Spleen (tissue), 11 donors: ENCODE measurements at regions not wholly inside any gene's neighbourhood (a gene's known extent, or its start where the extent isn't known, plus 50 kb on each side); places are given as distances from the start of the nearest gene placed in this dataset.

Source experiments
- DNase-seq: peaks from one replicate; pipeline ENCODE4 v3.0.0-alpha.2; 2020
- H3K27ac ChIP-seq, 8 donors: fragments of 200-600 bp; sonication (generic) in 7 of 8; 1 replicate in 4 of 8; 2 replicates in 4 of 8; pipeline versions ENCODE4 v1.5.0 to v1.8.0; 2016 to 2021; ENCODE audit warnings: inconsistent platforms in 4 of 8, mild to moderate bottlenecking in 4 of 8, moderate library complexity in 1 of 8
- H3K27me3 ChIP-seq, 7 donors: fragments of 200-600 bp; sonication (generic) in 6 of 7; replicated peaks in 1 of 7; 1 replicate in 4 of 7; 2 replicates in 3 of 7; pipeline versions ENCODE4 v1.5.0 to v1.8.0; 2016 to 2021; ENCODE audit warnings: inconsistent platforms in 3 of 7, mild to moderate bottlenecking in 1 of 7
- H3K36me3 ChIP-seq, 6 donors: fragments of 200-600 bp; sonication (generic) in 5 of 6; 1 replicate in 4 of 6; 2 replicates in 2 of 6; pipeline versions ENCODE4 v1.5.0 to v1.8.0; 2016 to 2021; ENCODE audit warnings: inconsistent platforms in 2 of 6
- H3K4me1 ChIP-seq, 6 donors: fragments of 200-600 bp; sonication (generic) in 5 of 6; 1 replicate in 3 of 6; 2 replicates in 3 of 6; pipeline versions ENCODE4 v1.5.0 to v1.8.0; 2016 to 2021; ENCODE audit warnings: inconsistent platforms in 3 of 6
- H3K4me3 ChIP-seq, 8 donors: fragments of 200-600 bp; sonication (generic) in 7 of 8; 1 replicate in 4 of 8; 2 replicates in 4 of 8; pipeline versions ENCODE4 v1.5.0 to v1.8.0; 2016 to 2021; ENCODE audit warnings: inconsistent platforms in 4 of 8, mild to moderate bottlenecking in 4 of 8, moderate library complexity in 2 of 8
- H3K9me3 ChIP-seq, 8 donors: fragments of 200-600 bp; sonication (generic) in 7 of 8; 1 replicate in 4 of 8; 2 replicates in 4 of 8; pipeline versions ENCODE4 v1.5.0 to v1.8.0; 2016 to 2021; ENCODE audit warnings: inconsistent platforms in 4 of 8
- CTCF ChIP-seq, 11 experiments: fragments of 200-600 bp in 7 of 11; fragments of 450-650 bp in 4 of 11; sonication (generic) in 4 of 11; IDR thresholded peaks in 8 of 11; conservative IDR thresholded peaks in 3 of 11; 1 replicate in 7 of 11; 2 replicates in 4 of 11; pipeline versions ENCODE4 v1.4.0 to v1.8.0; 2016 to 2021; ENCODE audit warnings: antibody characterized with exemption in 11 of 11, inconsistent platforms in 4 of 11, mild to moderate bottlenecking in 1 of 11
- POLR2A ChIP-seq, 3 donors: fragments of 450-650 bp; IDR thresholded peaks; one replicate each; pipeline ENCODE4 v1.5.1; 2017; ENCODE audit warnings: antibody characterized with exemption in 3 of 3, mild to moderate bottlenecking in 1 of 3
- POLR2AphosphoS5 ChIP-seq, 3 donors: sonication (generic); formaldehyde crosslinking; IDR thresholded peaks; one replicate each; pipeline ENCODE4 v1.5.1; 2017; ENCODE audit warnings: antibody characterized with exemption in 3 of 3
- WGBS, 5 donors: extraction: QIAGEN DNeasy Blood & Tissue Kit in 3 of 5; methylation state at CpG; one replicate each; pipeline versions ENCODE4 v1.1.5 to v1.1.7; 2013 to 2018; 5-methylcytosine and 5-hydroxymethylcytosine counted together
- intact Hi-C: fragments of 100-400 bp; cut with DNase I; formaldehyde crosslinking; loops from one replicate; pipeline ENCODE4 v1.15.0; 2023; ENCODE audit warnings: low total_unique reads
- donor health status: healthy with polysubstance abuse.
- donor health status: DM: no; HTN: no; CAD: no; lungs with moderate emphysema.
- donor health status: DM: no; HTN: no; CAD: no.
- donor health status: Bipolar disorder and iron deficiency.
- donor health status: healthy.
- donor health status: DM: no; HTN: no; CAD: no.
- donor health status: DM: yes; HTN: yes; CAD: no.

GRCh38 chr4:119783189-119783983 is 154.8 kb upstream of the PDE5A start:
- intact Hi-C loops, result no loop called here
- Histone ChIP-seq H3K36me3 (no peaks in the 10 kb centered on the region), H3K4me1 (no peaks in the 10 kb centered on the region), H3K9me3 (peaks cover 0 to 18% (median 5%) of the 10 kb centered on the region in 8 donors), H3K4me3 (no peak overlapping the region), H3K27ac (no peak overlapping the region), H3K27me3 (no peaks in the 10 kb centered on the region)
- no peak for DNase-seq
- 70 to 82% (median 79%) methylated on average over 3 to 4 of the region's 4 CpGs for WGBS, 5 donors
- TF ChIP-seq POLR2AphosphoS5 (IDR thresholded peaks at IDR 0.05) (no peak), CTCF (IDR thresholded peaks at IDR 0.05 in 8 of 11, conservative IDR thresholded peaks at IDR 0.05 in 3 of 11) (no peak), POLR2A (IDR thresholded peaks at IDR 0.05) (no peak)

- TF ChIP-seq CTCF (IDR thresholded peaks at IDR 0.05 in 8 of 11, conservative IDR thresholded peaks at IDR 0.05 in 3 of 11), result no peak
- TF ChIP-seq POLR2AphosphoS5 (IDR thresholded peaks at IDR 0.05), result no peak
- no peak for TF ChIP-seq POLR2A (IDR thresholded peaks at IDR 0.05)
- no peaks in the 10 kb centered on the region for H3K27me3 ChIP-seq
- no peaks in the 10 kb centered on the region for H3K4me1 ChIP-seq
- DNase-seq, result no peak
- H3K9me3 ChIP-seq, result peaks cover 0 to 18% (median 5%) of the 10 kb centered on the region in 8 donors
- no peak overlapping the region for H3K27ac ChIP-seq
- H3K36me3 ChIP-seq, result no peaks in the 10 kb centered on the region
- intact Hi-C loops, result no loop called here
- H3K4me3 ChIP-seq, result no peak overlapping the region
Measured at GRCh38 chr4:119781044-119781443, 152.4 kb upstream of the PDE5A start.

- no peak for TF ChIP-seq POLR2AphosphoS5 (IDR thresholded peaks at IDR 0.05)
- TF ChIP-seq CTCF (IDR thresholded peaks at IDR 0.05 in 8 of 11, conservative IDR thresholded peaks at IDR 0.05 in 3 of 11), result no peak
- TF ChIP-seq POLR2A (IDR thresholded peaks at IDR 0.05), result no peak
- H3K27me3 ChIP-seq, result no peaks in the 10 kb centered on the region
- DNase-seq, result no peak
- H3K36me3 ChIP-seq, result no peaks in the 10 kb centered on the region
- H3K4me3 ChIP-seq, result no peak overlapping the region
- no peak overlapping the region for H3K27ac ChIP-seq
- intact Hi-C loops, result no loop called here
- WGBS, 5 donors, result 48 to 72% (median 59%) methylated on average over 2 of the region's 2 CpGs
- no peaks in the 10 kb centered on the region for H3K9me3 ChIP-seq
- H3K4me1 ChIP-seq, result no peaks in the 10 kb centered on the region
Measured at GRCh38 chr4:119774840-119775239, 146.2 kb upstream of the PDE5A start.

- intact Hi-C loops, result no loop called here
- TF ChIP-seq POLR2AphosphoS5 (IDR thresholded peaks at IDR 0.05) (no peak), POLR2A (IDR thresholded peaks at IDR 0.05) (no peak), CTCF (IDR thresholded peaks at IDR 0.05 in 8 of 11, conservative IDR thresholded peaks at IDR 0.05 in 3 of 11) (no peak)
- Histone ChIP-seq H3K4me1 (no peaks in the 10 kb centered on the region), H3K9me3 (no peaks in the 10 kb centered on the region), H3K27ac (no peak overlapping the region), H3K4me3 (no peak overlapping the region), H3K36me3 (no peaks in the 10 kb centered on the region), H3K27me3 (no peaks in the 10 kb centered on the region)
- WGBS, 5 donors, result 52 to 70% (median 57%) methylated on average over 1 of the region's 1 CpG
- DNase-seq, result no peak
Measured at GRCh38 chr4:119765951-119766350, 137.3 kb upstream of the PDE5A start.
